Liver (tissue), 8 donors: ENCODE measurements at regions not wholly inside any gene's neighbourhood (a gene's known extent, or its start where the extent isn't known, plus 50 kb on each side); places are given as distances from the start of the nearest gene placed in this dataset.

Experiments used
- DNase-seq: peaks from one replicate; pipeline ENCODE4 v3.0.0-alpha.2; 2017; ENCODE audit warnings: low spot score
- H3K27ac ChIP-seq, 2 donors: one replicate each; pipeline ENCODE4 v1.7.0; 2013; ENCODE audit warnings: inconsistent platforms in 2 of 2, low read length in 2 of 2, control low read depth in 1 of 2, low read depth in 1 of 2, mild to moderate bottlenecking in 1 of 2
- H3K27me3 ChIP-seq, 4 donors: one replicate each; pipeline versions ENCODE4 v1.6.1 to v1.7.0; 2013; ENCODE audit warnings: low read length in 3 of 4, inconsistent platforms in 1 of 4, mild to moderate bottlenecking in 1 of 4, moderate library complexity in 1 of 4; ENCODE audit not compliant: control insufficient read depth in 4 of 4, insufficient read depth in 4 of 4
- H3K36me3 ChIP-seq, 4 donors: one replicate each; pipeline versions ENCODE4 v1.6.1 to v1.7.0; 2013; ENCODE audit warnings: low read length in 3 of 4, mild to moderate bottlenecking in 3 of 4, low read depth in 1 of 4, moderate library complexity in 1 of 4; ENCODE audit not compliant: control insufficient read depth in 4 of 4, insufficient read depth in 3 of 4
- H3K4me1 ChIP-seq, 4 donors: one replicate each; pipeline versions ENCODE4 v1.6.1 to v1.7.0; 2013; ENCODE audit warnings: low read length in 3 of 4, mild to moderate bottlenecking in 3 of 4, moderate library complexity in 1 of 4; ENCODE audit not compliant: control insufficient read depth in 4 of 4, insufficient read depth in 4 of 4
- H3K4me3 ChIP-seq, 3 donors: one replicate each; pipeline versions ENCODE4 v1.6.1 to v1.7.0; 2013; ENCODE audit warnings: low read length in 3 of 3, control low read depth in 1 of 3, low read depth in 1 of 3, mild to moderate bottlenecking in 1 of 3
- H3K9ac ChIP-seq, 2 donors: one replicate each; pipeline ENCODE4 v1.7.0; 2013; ENCODE audit warnings: low read length in 2 of 2, mild to moderate bottlenecking in 2 of 2, moderate library complexity in 2 of 2, control low read depth in 1 of 2, low read depth in 1 of 2
- H3K9me3 ChIP-seq, 4 donors: one replicate each; pipeline versions ENCODE4 v1.6.1 to v1.7.0; 2013; ENCODE audit warnings: low read length in 3 of 4; ENCODE audit not compliant: control insufficient read depth in 4 of 4
- ATF3 ChIP-seq: IDR thresholded peaks from 2 replicates; pipeline ENCODE4 v1.6.1; 2016; ENCODE audit warnings: antibody characterized with exemption
- CTCF ChIP-seq: fragments of 150-350 bp; IDR thresholded peaks from 2 replicates; pipeline ENCODE4 v1.5.1; 2017; ENCODE audit warnings: improper control_type of control experiment, low read depth, low read length; ENCODE audit not compliant: missing input control
- EGR1 ChIP-seq, 2 donors: IDR thresholded peaks; 2 replicates each; pipeline ENCODE4 v1.6.1; 2016 to 2018; ENCODE audit warnings: antibody characterized with exemption in 2 of 2, low read depth in 2 of 2
- FOXA1 ChIP-seq: IDR thresholded peaks from 2 replicates; pipeline ENCODE4 v1.6.1; 2016; ENCODE audit warnings: antibody characterized with exemption
- FOXA2 ChIP-seq: IDR thresholded peaks from 2 replicates; pipeline ENCODE4 v1.6.1; 2016; ENCODE audit warnings: antibody characterized with exemption
- GABPA ChIP-seq, 2 donors: IDR thresholded peaks in 1 of 2; conservative IDR thresholded peaks in 1 of 2; 2 replicates each; pipeline ENCODE4 v1.6.1; 2016; ENCODE audit warnings: antibody characterized with exemption in 2 of 2, mild to moderate bottlenecking in 1 of 2, moderate library complexity in 1 of 2
- HNF4A ChIP-seq, 2 donors: conservative IDR thresholded peaks; 2 replicates each; pipeline ENCODE4 v1.6.1; 2016; ENCODE audit warnings: antibody characterized with exemption in 2 of 2, mild to moderate bottlenecking in 2 of 2
- HNF4G ChIP-seq: IDR thresholded peaks from 2 replicates; pipeline ENCODE4 v1.6.1; 2016; ENCODE audit warnings: antibody characterized with exemption
- JUND ChIP-seq, 2 donors: IDR thresholded peaks; 2 replicates each; pipeline ENCODE4 v1.6.1; 2016; ENCODE audit warnings: antibody characterized with exemption in 2 of 2
- MAX ChIP-seq: IDR thresholded peaks from 2 replicates; pipeline ENCODE4 v1.6.1; 2016; ENCODE audit warnings: antibody characterized with exemption
- NR2F2 ChIP-seq: IDR thresholded peaks from 2 replicates; pipeline ENCODE4 v1.6.1; 2016; ENCODE audit warnings: antibody characterized with exemption
- RAD21 ChIP-seq, 2 donors: IDR thresholded peaks; 2 replicates each; pipeline ENCODE4 v1.6.1; 2016; ENCODE audit warnings: antibody characterized with exemption in 2 of 2, mild to moderate bottlenecking in 2 of 2
- REST ChIP-seq: IDR thresholded peaks from 2 replicates; pipeline ENCODE4 v1.6.1; 2016; ENCODE audit warnings: antibody characterized with exemption, mild to moderate bottlenecking
- RXRA ChIP-seq, 2 donors: IDR thresholded peaks; 2 replicates each; pipeline ENCODE4 v1.6.1; 2017 to 2018; ENCODE audit warnings: antibody characterized with exemption in 2 of 2, mild to moderate bottlenecking in 1 of 2
- SP1 ChIP-seq: IDR thresholded peaks from 2 replicates; pipeline ENCODE4 v1.6.1; 2018; ENCODE audit warnings: antibody characterized with exemption, mild to moderate bottlenecking
- TAF1 ChIP-seq: conservative IDR thresholded peaks from 2 replicates; pipeline ENCODE4 v1.6.1; 2016; ENCODE audit warnings: antibody characterized with exemption, mild to moderate bottlenecking
- YY1 ChIP-seq: IDR thresholded peaks from 2 replicates; pipeline ENCODE4 v1.6.1; 2016; ENCODE audit warnings: antibody characterized with exemption, mild to moderate bottlenecking
- WGBS: extraction: QIAGEN DNeasy Blood & Tissue Kit; methylation state at CpG from one replicate; pipeline ENCODE4 v1.1.7; 2013; 5-methylcytosine and 5-hydroxymethylcytosine counted together
- donor health status: healthy.
- donor health status: healthy.
- donor health status: healthy.
- donor health status: healthy.
- donor health status: healthy.

GRCh38 chr15:36251450-36251849 lies 328.0 kb upstream of the CDIN1 start:
- TF ChIP-seq TAF1 (no peak), FOXA1 (no peak), ATF3 (no peak), CTCF (no peak), HNF4G (no peak), REST (no peak), JUND (IDR thresholded peaks at IDR 0.05) (no peak), HNF4A (conservative IDR thresholded peaks at IDR 0.05) (no peak), RAD21 (IDR thresholded peaks at IDR 0.05) (no peak), FOXA2 (no peak), NR2F2 (no peak), YY1 (no peak)
- no peak for DNase-seq
- H3K27ac ChIP-seq: no peak overlapping the region
- no peak overlapping the region for H3K4me3 ChIP-seq
- no peaks in the 10 kb centered on the region for H3K36me3 ChIP-seq
- H3K9me3 ChIP-seq: no peaks in the 10 kb centered on the region
- 71% methylated on average over 1 of the region's 1 CpG for WGBS
- H3K4me1 ChIP-seq: no peaks in the 10 kb centered on the region
- H3K27me3 ChIP-seq: no peaks in the 10 kb centered on the region
- H3K9ac ChIP-seq: no peak overlapping the region

- Histone ChIP-seq H3K27me3 (no peaks in the 10 kb centered on the region), H3K9me3 (no peaks in the 10 kb centered on the region), H3K4me1 (no peaks in the 10 kb centered on the region), H3K9ac (no peak overlapping the region), H3K36me3 (no peaks in the 10 kb centered on the region), H3K27ac (no peak overlapping the region), H3K4me3 (no peak overlapping the region)
- 87% methylated on average over 10 of the region's 10 CpGs for WGBS
- DNase-seq: no peak
- TF ChIP-seq HNF4G: no peak
- TF ChIP-seq TAF1: no peak
- TF ChIP-seq FOXA2: no peak
- TF ChIP-seq EGR1 (IDR thresholded peaks at IDR 0.05; ENCODE audit: low read depth in 2 of 2): no peak
- TF ChIP-seq RXRA (IDR thresholded peaks at IDR 0.05): no peak
- no peak for TF ChIP-seq ATF3
- TF ChIP-seq NR2F2: no peak
- TF ChIP-seq JUND (IDR thresholded peaks at IDR 0.05): no peak
- TF ChIP-seq GABPA (IDR thresholded peaks at IDR 0.05 in 1 of 2, conservative IDR thresholded peaks at IDR 0.05 in 1 of 2): no peak
- no peak for TF ChIP-seq FOXA1
- TF ChIP-seq RAD21 (IDR thresholded peaks at IDR 0.05): no peak
- no peak for TF ChIP-seq REST
- no peak for TF ChIP-seq SP1
- TF ChIP-seq CTCF: no peak
- TF ChIP-seq MAX: no peak
Observed at GRCh38 chr15:36252146-36252711, 327.2 kb upstream of the CDIN1 start.
